Neural crest cell (in vitro differentiated cells): ENCODE measurements at regions not wholly inside any gene's neighbourhood (a gene's known extent, or its start where the extent isn't known, plus 50 kb on each side); places are given as distances from the start of the nearest gene placed in this dataset.

Experiments
- DNase-seq: peaks from one replicate; pipeline ENCODE4 v3.0.0; 2021; ENCODE audit warnings: low read depth, mixed read lengths, low spot score
- H3K27ac Mint-ChIP-seq: one replicate; pipeline ENCODE4 v1.8.0; 2021; ENCODE audit warnings: mild to moderate bottlenecking, mixed read lengths; ENCODE audit not compliant: unreplicated experiment
- H3K27me3 Mint-ChIP-seq: 2 replicates; pipeline ENCODE4 v1.8.0; 2021; ENCODE audit warnings: low read depth, mild to moderate bottlenecking, mixed read lengths
- H3K36me3 Mint-ChIP-seq: 2 replicates; pipeline ENCODE4 v1.8.0; 2021; ENCODE audit warnings: low read depth, mild to moderate bottlenecking, mixed read lengths
- H3K4me1 Mint-ChIP-seq: 2 replicates; pipeline ENCODE4 v1.8.0; 2021; ENCODE audit warnings: mixed read lengths
- H3K4me3 Mint-ChIP-seq: one replicate; pipeline ENCODE4 v1.8.0; 2021; ENCODE audit warnings: mild to moderate bottlenecking, mixed read lengths
- H3K9me3 Mint-ChIP-seq: 2 replicates; pipeline ENCODE4 v1.8.0; 2021; ENCODE audit warnings: mixed read lengths
- CTCF ChIP-seq: fragments of 200-600 bp; sonication (generic); conservative IDR thresholded peaks from 2 replicates; pipeline ENCODE4 v1.5.0; 2021; ENCODE audit warnings: antibody characterized with exemption, mild to moderate bottlenecking

- Mint-ChIP-seq H3K4me1 (no peaks in the 10 kb centered on the region), H3K4me3 (no peak overlapping the region), H3K27ac (no peak overlapping the region), H3K9me3 (no peaks in the 10 kb centered on the region), H3K27me3 (no peaks in the 10 kb centered on the region), H3K36me3 (no peaks in the 10 kb centered on the region)
- no peak for DNase-seq
- no peak for TF ChIP-seq CTCF
These were observed 1420.4 kb upstream of the PRMT6 start for GRCh38 chr1:105636052-105636451.

- no peaks in the 10 kb centered on the region for H3K36me3 Mint-ChIP-seq
- H3K27me3 Mint-ChIP-seq = no peaks in the 10 kb centered on the region
- TF ChIP-seq CTCF = no peak
- no peak overlapping the region for H3K4me3 Mint-ChIP-seq
- no peak overlapping the region for H3K27ac Mint-ChIP-seq
- H3K4me1 Mint-ChIP-seq = no peaks in the 10 kb centered on the region
- no peak for DNase-seq
- no peaks in the 10 kb centered on the region for H3K9me3 Mint-ChIP-seq
These were observed 1415.1 kb upstream of the PRMT6 start for GRCh38 chr1:105641407-105641806.

- H3K27me3 Mint-ChIP-seq = no peaks in the 10 kb centered on the region
- H3K36me3 Mint-ChIP-seq = no peaks in the 10 kb centered on the region
- H3K4me3 Mint-ChIP-seq = no peak overlapping the region
These were observed 1404.4 kb upstream of the PRMT6 start for GRCh38 chr1:105652109-105652508.

GRCh38 chr1:105655032-105655431, 1401.4 kb upstream of the PRMT6 start:
- Mint-ChIP-seq H3K4me1 (no peaks in the 10 kb centered on the region), H3K27ac (no peak overlapping the region), H3K4me3 (no peak overlapping the region), H3K36me3 (no peaks in the 10 kb centered on the region), H3K9me3 (peaks cover 4% of the 10 kb centered on the region), H3K27me3 (no peaks in the 10 kb centered on the region)
- DNase-seq = no peak
- TF ChIP-seq CTCF = no peak

More at GRCh38 chr1:105652109-105652508, 1404.4 kb upstream of the PRMT6 start:
- Mint-ChIP-seq H3K27ac (no peak overlapping the region), H3K9me3 (no peaks in the 10 kb centered on the region), H3K4me1 (no peaks in the 10 kb centered on the region)
- TF ChIP-seq CTCF = no peak
- no peak for DNase-seq

GRCh38 chr1:105664495-105664894, 1392.0 kb upstream of the PRMT6 start:
- Mint-ChIP-seq H3K27ac (no peak overlapping the region), H3K27me3 (peaks cover 6% of the 10 kb centered on the region), H3K4me1 (no peaks in the 10 kb centered on the region), H3K9me3 (no peaks in the 10 kb centered on the region), H3K4me3 (no peak overlapping the region), H3K36me3 (no peaks in the 10 kb centered on the region)
- no peak for DNase-seq
- no peak for TF ChIP-seq CTCF

- no peak for TF ChIP-seq CTCF
- no peaks in the 10 kb centered on the region for H3K36me3 Mint-ChIP-seq
These were observed 1378.1 kb upstream of the PRMT6 start for GRCh38 chr1:105678334-105678733.

More at GRCh38 chr1:105678334-105678733, 1378.1 kb upstream of the PRMT6 start:
- Mint-ChIP-seq H3K4me1 (no peaks in the 10 kb centered on the region), H3K9me3 (peaks cover 4% of the 10 kb centered on the region), H3K4me3 (no peak overlapping the region), H3K27ac (no peak overlapping the region), H3K27me3 (no peaks in the 10 kb centered on the region)
- DNase-seq = no peak
